ENCODE measurements at regions not wholly inside any gene's neighbourhood (a gene's known extent, or its start where the extent isn't known, plus 50 kb on each side); places are given as distances from the start of the nearest gene placed in this dataset.

DNA sequence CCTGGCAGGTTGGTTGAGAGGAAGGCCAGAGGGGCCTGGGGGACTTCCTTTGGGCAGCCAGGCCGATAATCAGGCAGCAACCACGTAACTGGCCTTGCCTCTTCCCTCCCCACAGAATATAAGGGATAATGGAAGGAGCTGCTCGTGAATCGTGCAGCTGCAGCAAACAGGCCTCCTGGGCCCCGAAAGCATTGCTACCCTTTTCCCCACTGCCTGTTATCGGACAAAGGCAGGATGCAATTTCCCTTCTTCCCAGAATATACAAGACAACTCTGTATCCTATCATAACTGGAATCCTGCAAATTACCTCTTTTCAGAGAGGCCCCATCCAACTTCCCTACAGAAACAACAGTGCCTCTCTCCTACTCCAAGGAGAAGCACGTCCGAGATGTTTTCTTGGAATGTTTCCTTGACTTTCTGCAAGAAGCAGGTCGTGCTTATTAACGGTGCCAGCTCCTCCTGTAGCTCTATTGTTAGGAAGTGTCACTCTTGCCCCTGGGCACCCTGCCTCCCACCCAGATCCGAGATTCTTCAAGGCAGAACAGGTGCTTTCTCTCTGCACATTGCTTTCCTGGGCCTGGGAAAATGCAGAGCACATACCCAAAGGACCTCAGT is 106.0 kb upstream of the TIAM1 start:
- TF ChIP-seq HMG20B (CRISPR knock-in tag; IDR thresholded peaks at IDR 0.05) (no peak), ZNF354B (CRISPR knock-in tag; IDR thresholded peaks at IDR 0.05) (no peak), CTCF (IDR thresholded peaks at IDR 0.05 in 2 of 3, conservative IDR thresholded peaks at IDR 0.05 in 1 of 3; ENCODE audit: insufficient read depth in 2 of 3, low read depth in 1 of 3, low read length in 3 of 3) (no peak), TAF1 (IDR thresholded peaks at IDR 0.05; ENCODE audit: control insufficient read depth, extremely low read depth, insufficient read depth, low read length, severe bottlenecking) (no peak), NFIC (IDR thresholded peaks at IDR 0.05) (no peak), ZNF395 (CRISPR knock-in tag; IDR thresholded peaks at IDR 0.05) (no peak), FOXM1 (IDR thresholded peaks at IDR 0.05; ENCODE audit: low read depth) (no peak), FOXM1 (CRISPR knock-in tag; IDR thresholded peaks at IDR 0.05; ENCODE audit: low read depth) (no peak), ID3 (CRISPR knock-in tag; IDR thresholded peaks at IDR 0.05) (no peak), ID3 (tag; IDR thresholded peaks at IDR 0.05) (no peak), CBX8 (IDR thresholded peaks at IDR 0.05; ENCODE audit: borderline replicate concordance, extremely low read depth, low read depth, low read length, poor library complexity, severe bottlenecking) (no peak)
- TF ChIP-seq, protein P1, sequence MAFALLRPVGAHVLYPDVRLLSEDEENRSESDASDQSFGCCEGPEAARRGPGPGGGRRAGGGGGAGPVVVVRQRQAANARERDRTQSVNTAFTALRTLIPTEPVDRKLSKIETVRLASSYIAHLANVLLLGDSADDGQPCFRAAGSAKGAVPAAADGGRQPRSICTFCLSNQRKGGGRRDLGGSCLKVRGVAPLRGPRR (CRISPR knock-in tag; IDR thresholded peaks at IDR 0.05): no peak
